Lung (tissue), 11 donors: ENCODE measurements at regions not wholly inside any gene's neighbourhood (a gene's known extent, or its start where the extent isn't known, plus 50 kb on each side); places are given as distances from the start of the nearest gene placed in this dataset.

ENCODE experiments used
- ATAC-seq: fragments of 200-7000 bp; cut with Tn5 transposase; one replicate; pipeline ENCODE4 v1.9.1; 2020; ENCODE audit warnings: moderate number of reproducible peaks; ENCODE audit not compliant: insufficient read depth, low FRiP score
- DNase-seq, 3 donors: peaks; one replicate each; pipeline ENCODE4 v3.0.0-alpha.2; 2013 to 2017
- H3K27ac ChIP-seq, 2 donors: one replicate each; pipeline ENCODE4 v1.5.1; 2013; ENCODE audit warnings: mild to moderate bottlenecking in 2 of 2, moderate library complexity in 2 of 2, control low read depth in 1 of 2, inconsistent platforms in 1 of 2, low read depth in 1 of 2, low read length in 1 of 2
- H3K27me3 ChIP-seq, 3 donors: one replicate each; pipeline ENCODE4 v1.5.1; 2013; ENCODE audit warnings: low read length in 2 of 3; ENCODE audit not compliant: control insufficient read depth in 3 of 3, insufficient read depth in 3 of 3
- H3K36me3 ChIP-seq, 4 donors: one replicate each; pipeline ENCODE4 v1.5.1; 2013; ENCODE audit warnings: low read length in 4 of 4, mild to moderate bottlenecking in 1 of 4, moderate library complexity in 1 of 4; ENCODE audit not compliant: control insufficient read depth in 4 of 4, insufficient read depth in 4 of 4
- H3K4me1 ChIP-seq, 5 donors: one replicate each; pipeline ENCODE4 v1.5.1; 2013; ENCODE audit warnings: low read length in 5 of 5, mild to moderate bottlenecking in 2 of 5, moderate library complexity in 1 of 5; ENCODE audit not compliant: control insufficient read depth in 5 of 5, insufficient read depth in 5 of 5
- H3K4me3 ChIP-seq: one replicate; pipeline ENCODE4 v1.5.1; 2013; ENCODE audit warnings: mild to moderate bottlenecking, control low read depth, moderate library complexity
- H3K9ac ChIP-seq, 2 donors: one replicate each; pipeline ENCODE4 v1.5.1; 2013; ENCODE audit warnings: low read length in 2 of 2, control low read depth in 1 of 2; ENCODE audit not compliant: insufficient read depth in 1 of 2
- H3K9me3 ChIP-seq, 4 donors: one replicate each; pipeline ENCODE4 v1.5.1; 2013; ENCODE audit warnings: low read length in 3 of 4, mild to moderate bottlenecking in 1 of 4, moderate library complexity in 1 of 4; ENCODE audit not compliant: control insufficient read depth in 4 of 4, insufficient read depth in 3 of 4
- CTCF ChIP-seq: IDR thresholded peaks from 2 replicates; pipeline ENCODE4 v1.5.1; 2012; ENCODE audit warnings: mild to moderate bottlenecking; ENCODE audit errors: control extremely low read depth, extremely low read depth
- WGBS, 2 donors: extraction: QIAGEN DNeasy Blood & Tissue Kit; methylation state at CpG; one replicate each; pipeline ENCODE4 v1.1.7; 2013; 5-methylcytosine and 5-hydroxymethylcytosine counted together
- donor health status: control.
- donor health status: control.
- donor health status: Bipolar disorder and iron deficiency.
- donor health status: healthy.
- donor health status: DM: yes; HTN: yes; CAD: no.

GRCh38 chr7:25595996-25596395 lies 367.7 kb upstream of the NPVF start:
- 96 to 100% methylated on average over 2 of the region's 2 CpGs for WGBS, 2 donors
- Histone ChIP-seq H3K27me3 (no peaks in the 10 kb centered on the region), H3K9me3 (no peaks in the 10 kb centered on the region), H3K27ac (no peak overlapping the region), H3K4me1 (peaks cover 0 to 9% (median 0%) of the 10 kb centered on the region in 5 donors), H3K36me3 (no peaks in the 10 kb centered on the region), H3K9ac (no peak overlapping the region), H3K4me3 (no peak overlapping the region)
- DNase-seq (no peak), ATAC-seq (no peak)
- no peak for TF ChIP-seq CTCF

- DNase-seq (no peak), ATAC-seq (no peak)
- Histone ChIP-seq H3K4me1 (peaks cover 0 to 9% (median 0%) of the 10 kb centered on the region in 5 donors), H3K9me3 (no peaks in the 10 kb centered on the region), H3K9ac (no peak overlapping the region), H3K36me3 (no peaks in the 10 kb centered on the region), H3K27me3 (no peaks in the 10 kb centered on the region), H3K4me3 (no peak overlapping the region), H3K27ac (no peak overlapping the region)
- 87 to 91% methylated on average over 9 of the region's 9 CpGs for WGBS, 2 donors
- no peak for TF ChIP-seq CTCF
Measured at GRCh38 chr7:25596443-25596842, 368.2 kb upstream of the NPVF start.

GRCh38 chr7:25597946-25598345 lies 369.7 kb upstream of the NPVF start:
- no peaks in the 10 kb centered on the region for H3K36me3 ChIP-seq
- H3K27me3 ChIP-seq, result no peaks in the 10 kb centered on the region
- H3K4me1 ChIP-seq, result peaks cover 0 to 9% (median 0%) of the 10 kb centered on the region in 5 donors
- no peak overlapping the region for H3K27ac ChIP-seq
- WGBS, 2 donors, result 25 to 41% methylated on average over 5 of the region's 5 CpGs
- DNase-seq (no peak), ATAC-seq (no peak)
- no peak overlapping the region for H3K4me3 ChIP-seq
- no peaks in the 10 kb centered on the region for H3K9me3 ChIP-seq
- no peak for TF ChIP-seq CTCF
- no peak overlapping the region for H3K9ac ChIP-seq

GRCh38 chr7:25598765-25599164 lies 370.5 kb upstream of the NPVF start:
- no peak for ATAC-seq
- peaks cover 0 to 9% (median 0%) of the 10 kb centered on the region in 5 donors for H3K4me1 ChIP-seq
- H3K9me3 ChIP-seq, result no peaks in the 10 kb centered on the region
- no peaks in the 10 kb centered on the region for H3K36me3 ChIP-seq
- 93 to 94% methylated on average over 5 of the region's 5 CpGs for WGBS, 2 donors
- no peak for TF ChIP-seq CTCF
- H3K27me3 ChIP-seq, result no peaks in the 10 kb centered on the region
- H3K27ac ChIP-seq, result no peak overlapping the region
- H3K9ac ChIP-seq, result no peak overlapping the region
- H3K4me3 ChIP-seq, result no peak overlapping the region
- DNase-seq, result no peak
